ENCODE measurements at regions not wholly inside any gene's neighbourhood (a gene's known extent, or its start where the extent isn't known, plus 50 kb on each side); places are given as distances from the start of the nearest gene placed in this dataset.
A peak's percentile ranks its signal among the peaks of the same experiment; 100 is the strongest.
"Not testable (repeated sequence)": the region's sequence is repeated elsewhere in the genome, so short reads cannot be mapped to it uniquely, and the experiment has no call there.

DNA sequence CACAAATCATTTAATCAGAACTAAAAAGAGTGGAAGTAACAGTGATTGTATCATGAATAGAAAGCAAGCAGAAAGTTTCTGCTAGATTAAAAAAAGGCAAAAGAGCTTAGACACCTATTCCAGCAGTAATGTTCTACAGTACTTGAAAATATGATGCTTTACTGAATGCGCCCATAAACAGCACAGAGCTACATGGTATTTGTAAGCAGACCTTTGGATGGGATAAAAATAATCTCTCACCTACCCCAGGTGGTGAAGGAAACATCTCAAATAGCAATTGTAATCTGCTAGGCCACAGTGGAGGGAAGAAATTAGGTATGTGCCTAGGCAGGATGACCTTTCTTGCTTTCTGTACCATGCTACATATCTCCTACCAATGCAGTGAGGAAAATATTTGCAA, 280.9 kb upstream of the PRKX start:
- no peak for TF ChIP-seq CTCF (IDR thresholded peaks at IDR 0.05; ENCODE audit: low read depth, low read length)
- no peak overlapping the region for H3K4me3 ChIP-seq (ENCODE audit: low read depth, low read length)

GRCh38 chrX:3990569-3990968, 277.1 kb upstream of the PRKX start:
- no peak overlapping the region for H3K4me3 ChIP-seq (ENCODE audit: low read depth, low read length)
- no peak for TF ChIP-seq CTCF (IDR thresholded peaks at IDR 0.05; ENCODE audit: low read depth, low read length)

DNA sequence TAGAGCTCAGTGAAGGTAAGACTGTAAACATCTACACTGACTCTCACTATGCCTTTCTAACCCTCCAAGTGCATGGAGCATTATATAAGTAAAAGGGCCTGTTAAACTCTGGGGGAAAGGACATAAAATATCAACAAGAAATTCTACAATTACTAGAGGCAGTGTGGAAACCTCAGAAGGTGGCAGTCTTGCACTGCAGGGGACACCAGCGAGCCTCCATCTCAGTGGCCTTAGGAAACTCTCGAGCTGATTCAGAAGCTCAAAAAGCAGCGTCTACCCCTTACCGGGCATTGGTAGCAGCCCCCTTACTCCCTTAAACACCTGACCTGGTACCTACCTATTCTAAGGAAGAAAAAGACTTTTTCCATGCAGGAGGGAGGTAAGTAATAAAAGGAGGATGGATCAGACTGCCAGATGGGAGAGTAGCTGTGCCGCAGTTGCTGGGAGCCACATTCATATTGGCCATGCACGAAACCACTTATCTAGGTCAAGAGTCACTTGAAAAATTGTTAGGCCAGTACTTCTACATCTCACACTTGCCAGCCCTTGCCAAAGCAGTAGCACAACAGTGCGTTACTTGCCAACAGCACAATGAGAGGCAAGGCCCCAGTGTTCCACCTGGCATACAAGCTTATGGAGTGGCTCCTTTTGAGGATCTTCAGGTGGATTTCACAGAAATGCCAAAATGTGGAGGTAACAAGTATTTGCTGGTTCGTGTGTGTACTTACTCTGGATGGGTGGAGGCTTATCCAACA, 258.8 kb upstream of the PRKX start:
- H3K4me3 ChIP-seq (ENCODE audit: low read depth, low read length), result not testable (repeated sequence)

DNA sequence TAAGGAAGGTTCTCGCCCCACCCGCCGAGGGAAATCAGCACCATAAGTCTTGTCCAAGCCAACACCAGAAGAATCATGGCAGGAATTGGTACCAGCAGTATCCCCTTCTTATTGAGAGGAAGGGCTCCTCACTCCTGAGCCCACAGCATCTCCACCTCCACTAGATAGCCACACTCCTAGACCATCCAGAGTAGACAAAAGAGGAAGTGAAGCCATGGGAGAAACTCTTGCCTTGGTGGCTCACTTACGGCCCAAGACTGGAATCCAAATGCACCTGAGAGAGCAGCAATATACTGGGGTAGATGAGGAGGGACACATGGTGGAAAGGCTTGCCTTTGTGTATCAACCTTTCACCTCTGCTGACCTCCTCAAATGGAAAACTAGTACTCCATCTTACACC, 255.3 kb upstream of the PRKX start:
- no peak for TF ChIP-seq CTCF (IDR thresholded peaks at IDR 0.05; ENCODE audit: low read depth, low read length)
- H3K4me3 ChIP-seq (ENCODE audit: low read depth, low read length), result no peak overlapping the region

- H3K4me3 ChIP-seq (ENCODE audit: low read depth, low read length), result no peak overlapping the region
- no peak for TF ChIP-seq CTCF (IDR thresholded peaks at IDR 0.05; ENCODE audit: low read depth, low read length)
Measured at GRCh38 chrX:3963980-3964379, 250.5 kb upstream of the PRKX start.

DNA sequence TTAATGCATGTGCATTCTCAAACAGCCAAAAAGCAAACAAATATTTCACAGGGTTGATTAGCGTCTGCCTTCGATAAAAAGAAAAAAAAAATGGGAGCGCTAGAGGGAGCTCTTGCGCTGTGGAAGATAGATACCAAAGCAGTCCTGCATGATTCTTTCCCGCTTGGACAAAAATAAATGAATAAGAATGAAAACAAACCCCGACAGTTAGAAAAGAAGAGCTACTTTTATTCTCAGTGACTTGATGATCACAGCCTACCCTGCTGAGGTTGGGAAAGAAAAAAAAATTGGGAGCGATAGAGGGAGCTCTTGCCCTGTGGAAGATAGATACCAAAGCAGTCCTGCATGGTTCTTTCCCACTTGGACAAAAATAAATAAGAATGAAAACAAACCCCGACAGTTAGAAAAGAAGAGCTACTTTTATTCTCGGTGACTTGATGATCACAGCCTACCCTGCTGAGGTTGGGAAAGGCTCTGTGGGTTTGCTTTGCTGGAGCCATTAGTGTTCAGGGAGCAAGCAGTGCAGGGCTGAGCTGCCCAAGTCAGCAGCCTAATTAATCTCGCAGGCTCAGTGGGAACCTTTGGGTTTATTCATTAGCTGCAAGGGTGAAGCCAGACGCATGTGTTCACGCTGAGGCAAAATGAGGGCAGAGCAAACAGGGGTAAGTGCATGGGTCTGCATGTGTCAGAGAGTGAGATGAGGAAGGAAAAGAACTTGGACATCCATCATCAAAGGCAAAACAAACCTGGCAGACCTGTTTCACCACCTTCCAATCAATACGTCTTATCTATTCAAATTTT, 249.3 kb upstream of the PRKX start:
- H3K4me3 ChIP-seq (ENCODE audit: low read depth, low read length), result no peak overlapping the region
- peak; percentile 24; the same call in 1 of the 2 replicates for TF ChIP-seq CTCF (IDR thresholded peaks at IDR 0.05; ENCODE audit: low read depth, low read length)

- TF ChIP-seq CTCF (IDR thresholded peaks at IDR 0.05; ENCODE audit: low read depth, low read length), result no peak
- no peak overlapping the region for H3K4me3 ChIP-seq (ENCODE audit: low read depth, low read length)
Measured at GRCh38 chrX:3960952-3961351, 247.5 kb upstream of the PRKX start.

All from WI38 (cell line).